SK-N-SH treated with all-trans-retinoic acid at 6 μM for 48 hours (cell line): ENCODE measurements at regions not wholly inside any gene's neighbourhood (a gene's known extent, or its start where the extent isn't known, plus 50 kb on each side); places are given as distances from the start of the nearest gene placed in this dataset.
A peak's percentile ranks its signal among the peaks of the same experiment; 100 is the strongest.

Experiments
- ATAC-seq: fragments of 200-7000 bp; cut with Tn5 transposase; 3 replicates; pipeline ENCODE4 v1.9.1; 2020; ENCODE audit warnings: mild to moderate bottlenecking, moderate library complexity
- ARNTL ChIP-seq: fragments of 450-650 bp; formaldehyde crosslinking; IDR thresholded peaks from 2 replicates; pipeline ENCODE4 v1.5.0; 2020; ENCODE audit warnings: low read depth, mild to moderate bottlenecking, moderate library complexity, borderline replicate concordance
- BACH2 ChIP-seq: fragments of 250-450 bp; sonication (Bioruptor Pico); IDR thresholded peaks from 2 replicates; pipeline ENCODE4 v1.9.0; 2021; ENCODE audit warnings: mild to moderate bottlenecking, borderline replicate concordance
- CREB5 ChIP-seq: fragments of 250-450 bp; sonication (Bioruptor Pico); IDR thresholded peaks from 2 replicates; pipeline ENCODE4 v1.5.1; 2020; ENCODE audit warnings: low read depth, mild to moderate bottlenecking, moderate library complexity
- CSDC2 ChIP-seq: fragments of 250-450 bp; sonication (Bioruptor Pico); IDR thresholded peaks from 2 replicates; pipeline ENCODE4 v1.5.0; 2020; ENCODE audit warnings: mild to moderate bottlenecking, moderate library complexity
- ESRRG ChIP-seq: fragments of 250-450 bp; sonication (Bioruptor Pico); IDR thresholded peaks from 2 replicates; pipeline ENCODE4 v1.6.1; 2021; ENCODE audit warnings: mild to moderate bottlenecking
- GLIS3 ChIP-seq: fragments of 250-450 bp; sonication (Bioruptor Pico); IDR thresholded peaks from 2 replicates; pipeline ENCODE4 v1.5.0; 2020; ENCODE audit warnings: mild to moderate bottlenecking, moderate library complexity
- ISL1 ChIP-seq: fragments of 250-450 bp; sonication (Bioruptor Pico); IDR thresholded peaks from 2 replicates; pipeline ENCODE4 v2.1.2; 2022; ENCODE audit warnings: mild to moderate bottlenecking, moderate library complexity
- OSR1 ChIP-seq: fragments of 250-450 bp; sonication (Bioruptor Pico); IDR thresholded peaks from 2 replicates; pipeline ENCODE4 v1.8.0; 2022; ENCODE audit warnings: moderate library complexity, mild to moderate bottlenecking, inconsistent platforms
- PPARA ChIP-seq: fragments of 250-450 bp; sonication (Bioruptor Pico); IDR thresholded peaks from 2 replicates; pipeline ENCODE4 v1.5.0; 2020; ENCODE audit warnings: mild to moderate bottlenecking, borderline replicate concordance
- RARB ChIP-seq: fragments of 250-450 bp; sonication (Bioruptor Pico); IDR thresholded peaks from 2 replicates; pipeline ENCODE4 v1.8.0; 2021; ENCODE audit warnings: mild to moderate bottlenecking, moderate library complexity
- SNAI2 ChIP-seq: fragments of 250-450 bp; sonication (Bioruptor Pico); IDR thresholded peaks from 2 replicates; pipeline ENCODE4 v1.5.0; 2020; ENCODE audit warnings: mild to moderate bottlenecking, moderate library complexity
- TCF4 ChIP-seq: fragments of 250-450 bp; sonication (Bioruptor Pico); IDR thresholded peaks from 2 replicates; pipeline ENCODE4 v1.8.0; 2021; ENCODE audit warnings: mild to moderate bottlenecking, moderate library complexity, borderline replicate concordance
- TOX ChIP-seq: fragments of 250-450 bp; sonication (Bioruptor Pico); IDR thresholded peaks from 2 replicates; pipeline ENCODE4 v1.8.0; 2021; ENCODE audit warnings: mild to moderate bottlenecking, moderate library complexity, borderline replicate concordance
- TSHZ2 ChIP-seq: fragments of 250-450 bp; sonication (Bioruptor Pico); IDR thresholded peaks from 2 replicates; pipeline ENCODE4 v1.5.0; 2020; ENCODE audit warnings: mild to moderate bottlenecking, moderate library complexity
- ZC3H10 ChIP-seq: fragments of 250-450 bp; sonication (Bioruptor Pico); IDR thresholded peaks from 2 replicates; pipeline ENCODE4 v1.5.1; 2021; ENCODE audit warnings: mild to moderate bottlenecking, moderate library complexity
- ZNF565 ChIP-seq: fragments of 450-650 bp; formaldehyde crosslinking; conservative IDR thresholded peaks from 2 replicates; pipeline ENCODE4 v1.5.0; 2020; ENCODE audit warnings: low read depth, mild to moderate bottlenecking, moderate library complexity
- ZNF70 ChIP-seq: fragments of 450-650 bp; formaldehyde crosslinking; IDR thresholded peaks from 2 replicates; pipeline ENCODE4 v1.5.0; 2020; ENCODE audit warnings: mild to moderate bottlenecking, moderate library complexity
- TF ChIP-seq, protein P1 (sequence below): fragments of 250-450 bp; sonication (Bioruptor Pico); IDR thresholded peaks from 2 replicates; pipeline ENCODE4 v1.8.0; 2021; ENCODE audit warnings: low read depth, mild to moderate bottlenecking, moderate library complexity, borderline replicate concordance
- TF ChIP-seq, protein P2 (sequence below): fragments of 250-450 bp; sonication (Bioruptor Pico); IDR thresholded peaks from 2 replicates; pipeline ENCODE4 v1.8.0; 2020; ENCODE audit warnings: mild to moderate bottlenecking, moderate library complexity, borderline replicate concordance

DNA sequence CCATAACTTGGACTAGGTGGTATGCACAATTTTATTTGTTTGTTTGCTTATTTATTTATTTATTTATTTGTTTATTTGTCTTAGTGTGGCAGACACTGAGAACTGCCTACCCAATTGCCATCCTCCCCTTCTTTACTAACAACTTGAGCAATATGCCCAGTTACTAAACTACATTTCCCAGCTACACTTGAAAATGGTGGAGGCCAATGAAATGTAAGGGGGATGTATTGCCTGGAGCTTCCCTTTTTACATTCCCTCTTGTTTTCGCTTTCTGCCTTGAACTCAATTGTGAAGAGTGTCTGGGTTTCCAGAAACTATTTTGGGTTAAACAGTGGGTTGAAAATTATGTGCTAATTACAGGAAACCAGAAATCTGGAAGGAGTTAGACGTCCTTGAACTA, 152.7 kb upstream of the FKBP1C start (continued):
- no peak for TF ChIP-seq CREB5 (CRISPR knock-in tag)

DNA sequence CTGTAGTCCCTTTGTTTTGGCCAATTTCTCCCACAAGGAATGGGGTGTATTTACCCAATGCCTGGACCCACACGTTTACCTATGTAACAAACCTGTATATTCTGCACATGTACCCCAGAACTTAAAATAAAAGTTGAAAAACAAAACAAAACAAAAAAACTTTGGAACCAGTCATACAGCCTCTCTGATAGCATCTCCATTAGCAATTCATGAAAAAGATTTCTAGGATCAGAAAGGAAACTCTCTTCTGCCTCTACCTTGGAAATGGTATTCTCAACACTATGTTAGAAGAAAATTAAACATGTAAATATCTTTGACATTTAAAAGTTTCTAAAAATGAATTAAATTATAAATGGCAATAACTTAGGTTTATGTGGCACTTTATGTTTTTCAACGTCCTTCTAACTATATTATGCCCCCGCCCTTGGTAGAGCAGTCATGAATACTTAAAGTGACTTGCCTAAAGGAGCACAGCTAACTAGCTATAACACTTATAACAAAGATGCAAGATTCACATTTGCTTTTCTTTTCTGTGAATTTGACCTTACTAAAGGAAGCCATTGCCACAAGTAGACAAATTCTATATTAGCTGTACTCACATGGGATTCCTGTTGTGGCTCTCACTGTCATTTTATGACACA, 147.5 kb upstream of the FKBP1C start:
- no peak for ATAC-seq

GRCh38 chr6:63066055-63066704, 145.1 kb upstream of the FKBP1C start:
- 0 out of 3 replicates have a peak, but pooled peaks have one; percentile 37 for ATAC-seq

More for the DNA sequence above, 147.5 kb upstream of the FKBP1C start:
- TF ChIP-seq PPARA (CRISPR knock-in tag) (no peak), TSHZ2 (CRISPR knock-in tag) (no peak), CSDC2 (CRISPR knock-in tag) (no peak), TCF4 (CRISPR knock-in tag) (no peak), TOX (no peak), SNAI2 (CRISPR knock-in tag) (no peak)

GRCh38 chr6:63094947-63095346, 116.3 kb upstream of the FKBP1C start:
- TF ChIP-seq ZNF565 (CRISPR knock-in tag) (no peak), OSR1 (CRISPR knock-in tag) (no peak)
- TF ChIP-seq, protein P1, sequence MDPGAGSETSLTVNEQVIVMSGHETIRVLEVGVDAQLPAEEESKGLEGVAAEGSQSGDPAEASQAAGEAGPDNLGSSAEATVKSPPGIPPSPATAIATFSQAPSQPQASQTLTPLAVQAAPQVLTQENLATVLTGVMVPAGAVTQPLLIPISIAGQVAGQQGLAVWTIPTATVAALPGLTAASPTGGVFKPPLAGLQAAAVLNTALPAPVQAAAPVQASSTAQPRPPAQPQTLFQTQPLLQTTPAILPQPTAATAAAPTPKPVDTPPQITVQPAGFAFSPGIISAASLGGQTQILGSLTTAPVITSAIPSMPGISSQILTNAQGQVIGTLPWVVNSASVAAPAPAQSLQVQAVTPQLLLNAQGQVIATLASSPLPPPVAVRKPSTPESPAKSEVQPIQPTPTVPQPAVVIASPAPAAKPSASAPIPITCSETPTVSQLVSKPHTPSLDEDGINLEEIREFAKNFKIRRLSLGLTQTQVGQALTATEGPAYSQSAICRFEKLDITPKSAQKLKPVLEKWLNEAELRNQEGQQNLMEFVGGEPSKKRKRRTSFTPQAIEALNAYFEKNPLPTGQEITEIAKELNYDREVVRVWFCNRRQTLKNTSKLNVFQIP (CRISPR knock-in tag), result no peak
- ATAC-seq, result no peak

More at GRCh38 chr6:63066055-63066704, 145.1 kb upstream of the FKBP1C start:
- no peak for TF ChIP-seq ZNF70 (CRISPR knock-in tag)

DNA sequence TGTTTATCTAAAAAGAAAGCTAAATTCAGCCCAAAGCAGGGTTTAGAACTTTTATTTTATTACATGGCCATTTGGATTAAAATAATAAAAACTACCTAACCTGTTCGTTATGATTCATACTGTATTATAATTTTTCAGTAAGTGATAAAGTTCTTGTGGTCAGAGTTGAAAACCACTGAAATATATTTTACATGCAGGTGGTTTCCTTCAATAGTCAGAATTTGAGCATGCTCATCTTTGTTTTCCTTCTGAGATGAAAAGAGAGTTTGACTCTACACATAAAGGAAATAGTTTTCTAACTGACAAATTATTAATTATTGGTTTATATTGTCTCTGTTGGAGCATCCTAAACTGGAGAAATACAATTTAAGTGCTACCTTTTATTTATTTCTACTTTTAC, 114.0 kb upstream of the FKBP1C start:
- TF ChIP-seq RARB (no peak), TCF4 (CRISPR knock-in tag) (no peak), ISL1 (CRISPR knock-in tag) (no peak), ARNTL (no peak), CSDC2 (CRISPR knock-in tag) (no peak), BACH2 (CRISPR knock-in tag) (no peak), ZC3H10 (CRISPR knock-in tag) (no peak), TSHZ2 (CRISPR knock-in tag) (no peak), ESRRG (CRISPR knock-in tag) (no peak), CREB5 (CRISPR knock-in tag) (no peak), GLIS3 (CRISPR knock-in tag) (no peak)
- TF ChIP-seq, protein P1 (CRISPR knock-in tag), result no peak
- TF ChIP-seq, protein P2, sequence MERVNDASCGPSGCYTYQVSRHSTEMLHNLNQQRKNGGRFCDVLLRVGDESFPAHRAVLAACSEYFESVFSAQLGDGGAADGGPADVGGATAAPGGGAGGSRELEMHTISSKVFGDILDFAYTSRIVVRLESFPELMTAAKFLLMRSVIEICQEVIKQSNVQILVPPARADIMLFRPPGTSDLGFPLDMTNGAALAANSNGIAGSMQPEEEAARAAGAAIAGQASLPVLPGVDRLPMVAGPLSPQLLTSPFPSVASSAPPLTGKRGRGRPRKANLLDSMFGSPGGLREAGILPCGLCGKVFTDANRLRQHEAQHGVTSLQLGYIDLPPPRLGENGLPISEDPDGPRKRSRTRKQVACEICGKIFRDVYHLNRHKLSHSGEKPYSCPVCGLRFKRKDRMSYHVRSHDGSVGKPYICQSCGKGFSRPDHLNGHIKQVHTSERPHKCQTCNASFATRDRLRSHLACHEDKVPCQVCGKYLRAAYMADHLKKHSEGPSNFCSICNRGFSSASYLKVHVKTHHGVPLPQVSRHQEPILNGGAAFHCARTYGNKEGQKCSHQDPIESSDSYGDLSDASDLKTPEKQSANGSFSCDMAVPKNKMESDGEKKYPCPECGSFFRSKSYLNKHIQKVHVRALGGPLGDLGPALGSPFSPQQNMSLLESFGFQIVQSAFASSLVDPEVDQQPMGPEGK (CRISPR knock-in tag), result no peak
- TF ChIP-seq, all 23 proteins: peak for 0

More for the DNA sequence above, 114.0 kb upstream of the FKBP1C start:
- ATAC-seq, result no peak
